H1 (cell line): ENCODE measurements at regions not wholly inside any gene's neighbourhood (a gene's known extent, or its start where the extent isn't known, plus 50 kb on each side); places are given as distances from the start of the nearest gene placed in this dataset.

Experiments used
- CTCF ChIA-PET: fragments of 300-600 bp; sonication (Branson Sonifier 250); formaldehyde crosslinking; loops from one replicate; lab custom pipeline; 2021; ENCODE audit not compliant: partially characterized antibody; lab: Charles Lee
- POLR2A ChIA-PET: fragments of 300-600 bp; sonication (Branson Sonifier 250); formaldehyde crosslinking; loops from one replicate; lab custom pipeline; 2021; ENCODE audit warnings: inconsistent platforms; ENCODE audit not compliant: partially characterized antibody; lab: Charles Lee
- DNase-seq, 2 experiments: peaks; one replicate each; pipeline versions ENCODE4 v3.0.0 to v3.0.0-alpha.2; 2010 to 2022; ENCODE audit warnings: low spot score in 2 of 2, low read depth in 1 of 2, mixed read lengths in 1 of 2
- FAIRE-seq: peaks from 2 replicates; lab custom pipeline; 2011; peaks lifted over from hg19 to GRCh38; lab: Jason Lieb, UNC
- H2AFZ ChIP-seq: 2 replicates; pipeline ENCODE4 v1.8.1; 2012; ENCODE audit warnings: low read length, inconsistent platforms
- H2AK5ac ChIP-seq: 2 replicates; pipeline ENCODE4 v1.6.1; 2013; ENCODE audit warnings: low read depth, low read length
- H2BK120ac ChIP-seq: replicated peaks from 2 replicates; pipeline ENCODE3; 2013; ENCODE audit warnings: low read depth, low read length, inconsistent platforms
- H2BK12ac ChIP-seq: 2 replicates; pipeline ENCODE4 v1.6.1; 2013; ENCODE audit warnings: low read depth, low read length
- H2BK15ac ChIP-seq: 2 replicates; pipeline ENCODE4 v1.6.1; 2013; ENCODE audit warnings: low read length
- H2BK20ac ChIP-seq: 2 replicates; pipeline ENCODE4 v1.6.1; 2013; ENCODE audit warnings: low read length
- H2BK5ac ChIP-seq: 2 replicates; pipeline ENCODE4 v1.6.1; 2013; ENCODE audit warnings: low read depth, low read length
- H3K14ac ChIP-seq: 2 replicates; pipeline ENCODE4 v1.6.1; 2013; ENCODE audit warnings: inconsistent platforms; ENCODE audit not compliant: insufficient read length
- H3K18ac ChIP-seq: 2 replicates; pipeline ENCODE4 v1.6.1; 2013; ENCODE audit warnings: low read length; ENCODE audit errors: extremely low read depth
- H3K23ac ChIP-seq: 2 replicates; pipeline ENCODE4 v1.6.1; 2013; ENCODE audit warnings: inconsistent platforms; ENCODE audit not compliant: insufficient read length
- H3K23me2 ChIP-seq: 2 replicates; pipeline ENCODE4 v1.6.1; 2013; ENCODE audit warnings: low read depth, low read length
- H3K27ac ChIP-seq: 2 replicates; pipeline ENCODE4 v1.6.1; 2011; ENCODE audit warnings: low read depth, low read length, inconsistent platforms
- H3K27me3 ChIP-seq, 4 experiments: replicated peaks in 1 of 4; 1 replicate in 1 of 4; 2 replicates in 3 of 4; pipeline versions ENCODE4 v1.6.1 to v1.8.1; 2011 to 2013; ENCODE audit warnings: low read length in 3 of 4, mild to moderate bottlenecking in 3 of 4, inconsistent platforms in 2 of 4, mixed read lengths in 2 of 4, moderate library complexity in 1 of 4; ENCODE audit not compliant: control insufficient read depth in 3 of 4, insufficient read depth in 3 of 4; ENCODE audit errors: extremely low read depth in 1 of 4
- H3K36me3 ChIP-seq, 4 experiments: 2 replicates each; pipeline versions ENCODE4 v1.6.1 to v1.8.1; 2011 to 2013; ENCODE audit warnings: mild to moderate bottlenecking in 4 of 4, low read length in 3 of 4, moderate library complexity in 2 of 4, control low read depth in 1 of 4, inconsistent platforms in 1 of 4; ENCODE audit not compliant: insufficient read depth in 4 of 4, control insufficient read depth in 2 of 4
- H3K4ac ChIP-seq: replicated peaks from 2 replicates; pipeline ENCODE3; 2013; ENCODE audit warnings: low read length, low read depth, mixed read lengths, inconsistent platforms; ENCODE audit not compliant: insufficient read length
- H3K4me1 ChIP-seq, 4 experiments: replicated peaks in 1 of 4; 1 replicate in 1 of 4; 2 replicates in 3 of 4; pipeline versions ENCODE4 v1.6.1 to v1.8.1; 2011 to 2013; ENCODE audit warnings: low read length in 3 of 4, inconsistent platforms in 2 of 4, mixed read lengths in 1 of 4; ENCODE audit not compliant: insufficient read depth in 4 of 4, control insufficient read depth in 3 of 4
- H3K4me2 ChIP-seq, 2 experiments: 2 replicates each; pipeline versions ENCODE4 v1.6.1 to v1.8.1; 2011 to 2013; ENCODE audit warnings: low read depth in 2 of 2, low read length in 2 of 2, control low read depth in 1 of 2, inconsistent platforms in 1 of 2, mild to moderate bottlenecking in 1 of 2; ENCODE audit not compliant: insufficient read depth in 1 of 2
- H3K4me3 ChIP-seq, 4 experiments: fragments of 200-600, 300-600 bp in 1 of 4; sonication (generic), shearing (Covaris generic), sonication (Bioruptor Twin) in 1 of 4; 2 replicates each; pipeline versions ENCODE4 v1.5.1 to v1.8.1; 2011 to 2016; ENCODE audit warnings: low read length in 4 of 4, low read depth in 3 of 4, control low read depth in 2 of 4, inconsistent platforms in 2 of 4, mild to moderate bottlenecking in 2 of 4, mixed read lengths in 1 of 4, moderate library complexity in 1 of 4; ENCODE audit not compliant: insufficient read depth in 2 of 4; ENCODE audit errors: extremely low read depth in 1 of 4
- H3K56ac ChIP-seq: replicated peaks from 2 replicates; pipeline ENCODE3; 2013; ENCODE audit warnings: low read depth, mild to moderate bottlenecking, mixed read lengths, low read length, inconsistent platforms; ENCODE audit not compliant: insufficient read length
- H3K79me1 ChIP-seq: 2 replicates; pipeline ENCODE4 v1.6.1; 2013; ENCODE audit warnings: low read depth, low read length, control low read depth
- H3K79me2 ChIP-seq, 2 experiments: 2 replicates each; pipeline versions ENCODE4 v1.6.1 to v1.8.1; 2012 to 2013; ENCODE audit warnings: low read length in 2 of 2, mild to moderate bottlenecking in 2 of 2, inconsistent platforms in 1 of 2; ENCODE audit not compliant: insufficient read depth in 2 of 2, control insufficient read depth in 1 of 2
- H3K9ac ChIP-seq, 4 experiments: replicated peaks in 1 of 4; 1 replicate in 1 of 4; 2 replicates in 3 of 4; pipeline versions ENCODE4 v1.6.1 to v1.8.1; 2011 to 2013; ENCODE audit warnings: low read depth in 3 of 4, low read length in 3 of 4, control low read depth in 2 of 4, mild to moderate bottlenecking in 2 of 4, moderate library complexity in 2 of 4, inconsistent platforms in 1 of 4; ENCODE audit errors: extremely low read depth in 1 of 4
- H3K9me3 ChIP-seq, 2 experiments: 2 replicates each; pipeline versions ENCODE4 v1.6.1 to v1.8.1; 2012 to 2013; ENCODE audit warnings: mild to moderate bottlenecking in 2 of 2, moderate library complexity in 2 of 2, control low read depth in 1 of 2, inconsistent platforms in 1 of 2, low read depth in 1 of 2, low read length in 1 of 2, mixed read lengths in 1 of 2; ENCODE audit not compliant: insufficient read depth in 2 of 2
- H4K20me1 ChIP-seq, 2 experiments: replicated peaks in 1 of 2; 2 replicates each; pipeline versions ENCODE3 to v1.8.1; 2011 to 2013; ENCODE audit warnings: inconsistent platforms in 2 of 2, low read length in 2 of 2, mild to moderate bottlenecking in 1 of 2; ENCODE audit not compliant: insufficient read depth in 2 of 2, control insufficient read depth in 1 of 2
- H4K5ac ChIP-seq: 2 replicates; pipeline ENCODE4 v1.6.1; 2013; ENCODE audit warnings: low read length, low read depth, mixed read lengths, inconsistent platforms; ENCODE audit not compliant: insufficient read length
- H4K8ac ChIP-seq: 2 replicates; pipeline ENCODE4 v1.8.0; 2013; ENCODE audit warnings: mild to moderate bottlenecking, moderate library complexity, low read length, inconsistent platforms; ENCODE audit not compliant: insufficient read depth; ENCODE audit errors: extremely low read depth
- H4K91ac ChIP-seq: replicated peaks from 2 replicates; pipeline ENCODE3; 2013; ENCODE audit warnings: low read length, mixed read lengths, inconsistent platforms; ENCODE audit not compliant: insufficient read length
- CTCF ChIP-seq, 3 experiments: IDR thresholded peaks; 1 replicate in 2 of 3; 2 replicates in 1 of 3; pipeline versions ENCODE4 v1.5.1 to v1.6.1; 2011; ENCODE audit warnings: low read length in 3 of 3, mild to moderate bottlenecking in 3 of 3, inconsistent platforms in 2 of 3, low read depth in 1 of 3, moderate library complexity in 1 of 3; ENCODE audit not compliant: insufficient read depth in 1 of 3; ENCODE audit errors: control extremely low read depth in 1 of 3
- GTF2F1 ChIP-seq: IDR thresholded peaks from 2 replicates; pipeline ENCODE4 v1.6.1; 2012; ENCODE audit warnings: low read depth, low read length, improper control_type of control experiment, borderline replicate concordance
- JUN ChIP-seq: IDR thresholded peaks from 2 replicates; pipeline ENCODE4 v1.6.1; 2011; ENCODE audit warnings: low read depth, mild to moderate bottlenecking, improper control_type of control experiment, low read length
- KDM4A ChIP-seq: IDR thresholded peaks from one replicate; pipeline ENCODE4 v1.7.1; 2012; ENCODE audit warnings: low read depth, mild to moderate bottlenecking, moderate library complexity, low read length, inconsistent platforms; ENCODE audit not compliant: severe bottlenecking
- PHF8 ChIP-seq: fragments of 200-600 bp; sonication (generic); conservative IDR thresholded peaks from 2 replicates; pipeline ENCODE4 v1.7.1; 2012; ENCODE audit warnings: low read depth, mild to moderate bottlenecking, inconsistent platforms, low read length, moderate library complexity
- POU5F1 ChIP-seq: IDR thresholded peaks from 2 replicates; pipeline ENCODE4 v1.6.1; 2011; ENCODE audit warnings: low read depth, mild to moderate bottlenecking, low read length, moderate library complexity
- RAD21 ChIP-seq, 2 experiments: IDR thresholded peaks in 1 of 2; conservative IDR thresholded peaks in 1 of 2; 2 replicates each; pipeline ENCODE4 v1.6.1; 2011; ENCODE audit warnings: low read depth in 2 of 2, low read length in 2 of 2, improper control_type of control experiment in 1 of 2, inconsistent platforms in 1 of 2, mild to moderate bottlenecking in 1 of 2, moderate library complexity in 1 of 2
- SAP30 ChIP-seq: fragments of 300-600 bp; sonication (generic); IDR thresholded peaks from 2 replicates; pipeline ENCODE4 v1.7.1; 2012; ENCODE audit warnings: low read length, moderate library complexity, mild to moderate bottlenecking, inconsistent platforms; ENCODE audit not compliant: insufficient read depth, insufficient replicate concordance
- SIRT6 ChIP-seq: IDR thresholded peaks from one replicate; pipeline ENCODE4 v1.7.1; 2012; ENCODE audit warnings: low read length, inconsistent platforms
- SP1 ChIP-seq: IDR thresholded peaks from 2 replicates; pipeline ENCODE4 v1.6.1; 2011; ENCODE audit warnings: low read depth, low read length
- TAF1 ChIP-seq: IDR thresholded peaks from 2 replicates; pipeline ENCODE4 v1.6.1; 2011; ENCODE audit warnings: mild to moderate bottlenecking, low read depth, low read length
- WGBS, 2 experiments: shearing (Covaris generic) in 1 of 2; methylation state at CpG; one replicate each; pipeline versions ENCODE4 v1.1.6 to v1.1.7; 2013 to 2015; ENCODE audit warnings: low lambda C conversion rate in 2 of 2, mixed read lengths in 2 of 2, inconsistent platforms in 1 of 2, low coverage in 1 of 2, missing lambda C conversion rate in 1 of 2; ENCODE audit not compliant: insufficient replicate concordance in 2 of 2, insufficient coverage in 1 of 2, insufficient read length in 1 of 2; ENCODE audit errors: extremely low coverage in 1 of 2, missing lambda C conversion rate in 1 of 2; 5-methylcytosine and 5-hydroxymethylcytosine counted together
- TF ChIP-seq, protein P1 (sequence below): IDR thresholded peaks from 2 replicates; pipeline ENCODE4 v1.6.1; 2012; ENCODE audit warnings: inconsistent platforms

GRCh38 chr11:25349537-25349936, 852.7 kb downstream of the LUZP2 start:
- FAIRE-seq = no peak
- Histone ChIP-seq H3K4me2 (no peak overlapping the region), H2AFZ (no peak overlapping the region), H3K27ac (no peak overlapping the region), H3K79me2 (no peaks in the 10 kb centered on the region), H4K20me1 (no peaks in the 10 kb centered on the region), H2AK5ac (no peak overlapping the region), H3K56ac (no peak overlapping the region), H4K8ac (no peak overlapping the region), H3K27me3 (no peaks in the 10 kb centered on the region; a peak in 1 of 7 replicates), H3K9me3 (no peaks in the 10 kb centered on the region), H3K4me3 (no peak overlapping the region), H2BK5ac (no peak overlapping the region), H2BK12ac (no peak overlapping the region), H2BK15ac (no peak overlapping the region), H3K14ac (no peak overlapping the region), H2BK20ac (no peak overlapping the region), H3K4ac (no peak overlapping the region), H3K23ac (no peak overlapping the region), H3K4me1 (no peaks in the 10 kb centered on the region), H4K5ac (no peak overlapping the region), H3K18ac (no peak overlapping the region), H4K91ac (no peak overlapping the region), H3K23me2 (no peaks in the 10 kb centered on the region), H2BK120ac (no peak overlapping the region), H3K36me3 (no peaks in the 10 kb centered on the region), H3K9ac (no peak overlapping the region), H3K79me1 (no peaks in the 10 kb centered on the region)
- ChIA-PET POLR2A (no interaction called here), CTCF (interaction anchor here (0.6 to 1.2 kb wide), 5 partner anchors 11 to 632 kb away, joined by 3 to 4 read pairs (median 3); no protein-coding TSS in a partner anchor)
- 93% methylated on average over 1 of the region's 1 CpG; no CpG with 5 or more reads in 1 of the 2 experiments for WGBS, 2 experiments
- no peak for DNase-seq
- no peak for TF ChIP-seq TAF1
- TF ChIP-seq JUN = no peak
- TF ChIP-seq, protein P1, sequence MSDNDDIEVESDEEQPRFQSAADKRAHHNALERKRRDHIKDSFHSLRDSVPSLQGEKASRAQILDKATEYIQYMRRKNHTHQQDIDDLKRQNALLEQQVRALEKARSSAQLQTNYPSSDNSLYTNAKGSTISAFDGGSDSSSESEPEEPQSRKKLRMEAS = no peak
- no peak for TF ChIP-seq GTF2F1
- no peak for TF ChIP-seq PHF8
- peak in 1 of 3 experiments; percentile 12; a peak in 1 of 4 replicates for TF ChIP-seq CTCF (IDR thresholded peaks at IDR 0.05; ENCODE audit: control extremely low read depth in 1 of 3, insufficient read depth in 1 of 3, low read depth in 1 of 3, low read length in 3 of 3)
- no peak for TF ChIP-seq POU5F1
- no peak for TF ChIP-seq KDM4A
- no peak for TF ChIP-seq SIRT6
- no peak for TF ChIP-seq SP1
- TF ChIP-seq SAP30 = no peak
- TF ChIP-seq RAD21 (IDR thresholded peaks at IDR 0.05 in 1 of 2, conservative IDR thresholded peaks at IDR 0.05 in 1 of 2; ENCODE audit: low read depth in 2 of 2, low read length in 2 of 2) = peak; percentile 47 to 58
